BE2C (cell line): ENCODE measurements at regions not wholly inside any gene's neighbourhood (a gene's known extent, or its start where the extent isn't known, plus 50 kb on each side); places are given as distances from the start of the nearest gene placed in this dataset.

Experiments used
- DNase-seq: peaks from one replicate; pipeline ENCODE4 v3.0.0-alpha.2; 2020
- H3K27me3 ChIP-seq: fragments of 250-450 bp; sonication (Bioruptor Pico); 2 replicates; pipeline ENCODE4 v1.5.1; 2020; ENCODE audit warnings: mild to moderate bottlenecking
- H3K36me3 ChIP-seq: fragments of 250-450 bp; sonication (Bioruptor Pico); 2 replicates; pipeline ENCODE4 v1.5.1; 2020; ENCODE audit warnings: mild to moderate bottlenecking
- H3K4me1 ChIP-seq: fragments of 250-450 bp; sonication (Bioruptor Pico); 2 replicates; pipeline ENCODE4 v1.5.1; 2020
- H3K4me3 ChIP-seq: 2 replicates; pipeline ENCODE4 v1.5.1; 2011; ENCODE audit warnings: low read depth, low read length
- H3K9me3 ChIP-seq: fragments of 250-450 bp; sonication (Bioruptor Pico); 2 replicates; pipeline ENCODE4 v1.5.1; 2020
- TF ChIP-seq, protein P1 (sequence below): IDR thresholded peaks from 2 replicates; pipeline ENCODE4 v1.5.1; 2012; ENCODE audit warnings: mild to moderate bottlenecking, low read depth, low read length

DNA sequence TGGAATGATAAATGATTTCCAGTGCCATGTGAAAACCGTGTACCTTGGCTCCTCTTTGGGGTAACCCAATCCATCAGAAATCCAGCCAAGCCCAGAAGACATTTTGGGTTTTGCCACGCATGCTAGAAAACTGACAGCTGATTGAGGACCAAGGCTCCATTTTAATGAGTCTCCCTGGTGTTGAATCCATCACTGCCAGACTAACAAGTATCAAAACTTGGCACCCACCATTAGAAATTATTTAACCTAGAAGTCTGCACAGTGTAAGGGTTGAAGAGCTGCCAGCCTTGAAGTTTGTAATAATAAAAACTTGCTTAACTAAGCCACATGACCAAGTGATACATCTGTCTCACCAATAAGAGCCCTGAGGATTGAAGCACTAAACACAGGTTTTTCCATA, 369.9 kb downstream of the DNAH5 start:
- H3K9me3 ChIP-seq, result no peaks in the 10 kb centered on the region
- TF ChIP-seq, protein P1, sequence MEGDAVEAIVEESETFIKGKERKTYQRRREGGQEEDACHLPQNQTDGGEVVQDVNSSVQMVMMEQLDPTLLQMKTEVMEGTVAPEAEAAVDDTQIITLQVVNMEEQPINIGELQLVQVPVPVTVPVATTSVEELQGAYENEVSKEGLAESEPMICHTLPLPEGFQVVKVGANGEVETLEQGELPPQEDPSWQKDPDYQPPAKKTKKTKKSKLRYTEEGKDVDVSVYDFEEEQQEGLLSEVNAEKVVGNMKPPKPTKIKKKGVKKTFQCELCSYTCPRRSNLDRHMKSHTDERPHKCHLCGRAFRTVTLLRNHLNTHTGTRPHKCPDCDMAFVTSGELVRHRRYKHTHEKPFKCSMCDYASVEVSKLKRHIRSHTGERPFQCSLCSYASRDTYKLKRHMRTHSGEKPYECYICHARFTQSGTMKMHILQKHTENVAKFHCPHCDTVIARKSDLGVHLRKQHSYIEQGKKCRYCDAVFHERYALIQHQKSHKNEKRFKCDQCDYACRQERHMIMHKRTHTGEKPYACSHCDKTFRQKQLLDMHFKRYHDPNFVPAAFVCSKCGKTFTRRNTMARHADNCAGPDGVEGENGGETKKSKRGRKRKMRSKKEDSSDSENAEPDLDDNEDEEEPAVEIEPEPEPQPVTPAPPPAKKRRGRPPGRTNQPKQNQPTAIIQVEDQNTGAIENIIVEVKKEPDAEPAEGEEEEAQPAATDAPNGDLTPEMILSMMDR, result no peak
- no peak for DNase-seq
- H3K27me3 ChIP-seq, result no peaks in the 10 kb centered on the region
- H3K4me3 ChIP-seq, result no peak overlapping the region
- H3K4me1 ChIP-seq, result no peaks in the 10 kb centered on the region
- H3K36me3 ChIP-seq, result no peaks in the 10 kb centered on the region

DNA sequence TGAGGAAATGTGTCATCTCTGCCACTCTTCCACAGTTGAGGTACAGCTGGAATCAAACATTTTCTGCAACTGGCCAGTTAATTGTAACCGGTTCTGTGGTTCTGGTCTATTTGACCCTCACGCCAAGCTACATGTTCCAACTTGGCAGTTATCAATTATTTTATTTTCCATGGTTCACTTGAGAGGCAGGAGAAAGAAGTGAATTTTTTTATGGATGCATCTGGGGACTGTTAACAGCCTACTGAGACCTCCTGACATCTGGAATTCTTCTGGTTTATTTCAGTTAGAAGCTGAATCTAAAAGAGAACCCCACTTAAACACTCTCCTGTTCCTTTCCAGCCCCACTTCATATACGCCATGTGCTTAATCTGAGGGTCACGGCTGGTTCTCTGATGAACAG, 372.3 kb downstream of the DNAH5 start:
- Histone ChIP-seq H3K36me3 (no peaks in the 10 kb centered on the region), H3K27me3 (no peaks in the 10 kb centered on the region), H3K9me3 (no peaks in the 10 kb centered on the region), H3K4me1 (no peaks in the 10 kb centered on the region), H3K4me3 (no peak overlapping the region)
- DNase-seq, result no peak
- TF ChIP-seq, protein P1, result no peak

DNA sequence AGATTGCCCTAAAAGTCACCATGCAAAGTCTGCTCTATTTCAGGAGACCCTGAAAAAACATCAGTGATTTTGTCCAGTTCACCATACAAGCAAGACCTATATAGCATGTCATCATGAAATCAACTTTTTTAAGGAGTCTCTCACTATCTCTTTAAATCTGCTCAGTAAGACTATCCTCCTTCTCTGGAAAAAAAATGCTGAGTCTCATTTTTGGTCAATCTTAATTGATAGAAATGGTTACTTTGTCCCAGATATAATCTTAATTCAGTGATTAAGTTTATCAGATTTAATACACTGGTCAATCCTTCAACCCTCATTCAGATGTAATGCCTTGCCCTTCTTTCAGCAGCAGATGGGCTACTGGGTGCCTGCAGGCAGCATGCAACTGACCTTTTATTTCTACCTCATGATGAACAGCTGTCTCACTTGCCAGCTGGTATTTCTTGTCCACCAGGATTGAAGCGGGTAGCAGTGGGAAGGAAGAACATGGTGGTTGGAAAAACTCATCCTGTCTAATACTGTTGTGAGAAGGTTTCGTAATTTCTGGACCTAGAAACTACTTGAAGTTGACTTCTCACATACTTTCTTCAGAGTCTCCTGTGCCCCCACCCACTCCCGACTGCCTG, 375.3 kb downstream of the DNAH5 start:
- no peaks in the 10 kb centered on the region for H3K9me3 ChIP-seq
- no peak for DNase-seq
- no peaks in the 10 kb centered on the region for H3K36me3 ChIP-seq
- TF ChIP-seq, protein P1, result no peak
- no peaks in the 10 kb centered on the region for H3K27me3 ChIP-seq
- H3K4me3 ChIP-seq, result no peak overlapping the region
- no peaks in the 10 kb centered on the region for H3K4me1 ChIP-seq

DNA sequence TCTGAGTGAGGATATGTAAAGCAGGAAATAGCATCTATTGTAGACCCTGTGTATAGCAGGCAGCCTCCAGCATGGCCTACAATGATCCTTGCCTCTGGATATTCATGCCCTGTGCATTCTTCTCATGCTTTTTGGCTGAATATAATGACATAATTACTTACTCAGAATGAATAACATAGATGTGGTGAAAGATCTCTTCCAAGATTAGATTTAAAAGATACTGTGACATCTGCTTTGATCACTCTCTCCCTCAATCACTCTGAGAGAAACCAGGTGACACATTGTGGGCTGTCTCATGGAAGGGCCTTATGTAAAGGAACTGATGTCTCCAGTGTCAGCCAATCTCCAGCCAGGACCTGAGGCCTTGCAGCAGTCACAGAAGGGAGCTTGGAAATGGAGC, 376.7 kb downstream of the DNAH5 start:
- no peaks in the 10 kb centered on the region for H3K9me3 ChIP-seq
- no peaks in the 10 kb centered on the region for H3K4me1 ChIP-seq
- H3K36me3 ChIP-seq, result no peaks in the 10 kb centered on the region
- no peak overlapping the region for H3K4me3 ChIP-seq
- no peaks in the 10 kb centered on the region for H3K27me3 ChIP-seq
- TF ChIP-seq, protein P1, result no peak
- no peak for DNase-seq

DNA sequence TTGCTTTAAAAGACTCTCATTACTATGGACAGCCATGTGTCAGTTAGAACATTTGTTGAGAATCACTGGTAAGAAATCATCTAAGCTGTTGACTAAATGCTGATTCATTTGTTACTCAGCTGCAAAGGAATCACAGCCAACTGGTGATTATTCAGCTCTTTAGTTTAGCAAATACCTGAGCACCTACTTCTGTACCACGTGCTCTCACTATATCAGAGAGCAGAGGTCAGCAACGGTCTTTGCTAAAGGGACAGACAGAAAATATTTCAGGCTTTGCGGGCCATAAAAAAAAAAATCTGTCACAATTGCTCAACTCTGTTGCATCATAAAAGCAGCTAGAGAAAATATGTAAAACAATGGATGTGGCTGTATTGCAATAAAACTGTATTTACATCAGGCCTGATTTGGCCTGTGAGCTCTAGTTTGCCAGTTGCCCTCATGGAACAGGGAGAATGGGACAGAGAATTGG, 377.6 kb downstream of the DNAH5 start:
- Histone ChIP-seq H3K9me3 (no peaks in the 10 kb centered on the region), H3K4me3 (no peak overlapping the region)
- no peak for DNase-seq

DNA sequence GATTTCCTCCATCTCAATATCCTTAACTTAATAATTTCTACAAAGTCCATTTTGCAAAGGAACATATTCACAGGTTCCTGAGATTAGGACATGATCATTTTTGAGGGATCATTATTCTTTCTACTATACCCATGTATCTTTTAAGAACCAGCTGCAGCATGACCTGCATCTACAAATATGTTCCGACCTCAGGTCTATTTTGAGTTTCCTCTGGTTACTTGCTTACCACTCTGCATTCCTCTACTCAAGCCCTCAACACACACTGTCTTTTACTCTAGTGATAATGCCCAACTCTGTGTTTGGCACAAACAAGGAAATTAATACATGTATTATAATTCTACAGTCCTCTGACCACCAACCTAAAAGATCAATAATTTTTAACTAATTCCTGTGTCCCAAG, 386.1 kb downstream of the DNAH5 start:
- DNase-seq, result no peak
- Histone ChIP-seq H3K4me3 (no peak overlapping the region), H3K27me3 (no peaks in the 10 kb centered on the region)

More for the DNA sequence above, 377.6 kb downstream of the DNAH5 start:
- no peaks in the 10 kb centered on the region for H3K4me1 ChIP-seq
- TF ChIP-seq, protein P1, result no peak
- H3K36me3 ChIP-seq, result no peaks in the 10 kb centered on the region
- no peaks in the 10 kb centered on the region for H3K27me3 ChIP-seq

More for the DNA sequence above, 386.1 kb downstream of the DNAH5 start:
- Histone ChIP-seq H3K4me1 (no peaks in the 10 kb centered on the region), H3K9me3 (no peaks in the 10 kb centered on the region), H3K36me3 (no peaks in the 10 kb centered on the region)
- TF ChIP-seq, protein P1, result no peak
